ENCODE measurements at regions not wholly inside any gene's neighbourhood (a gene's known extent, or its start where the extent isn't known, plus 50 kb on each side); places are given as distances from the start of the nearest gene placed in this dataset.
A peak's percentile ranks its signal among the peaks of the same experiment; 100 is the strongest.
"Not testable (repeated sequence)": the region's sequence is repeated elsewhere in the genome, so short reads cannot be mapped to it uniquely, and the experiment has no call there.

GRCh38 chr5:78726571-78726970 lies 78.0 kb upstream of the LHFPL2 start:
- DNase-seq (ENCODE audit: low read depth): peak; percentile 32

- no peak for DNase-seq (ENCODE audit: low read depth)
Measured at GRCh38 chr5:78726003-78726402, 77.4 kb upstream of the LHFPL2 start.

GRCh38 chr5:78724061-78724460 lies 75.5 kb upstream of the LHFPL2 start:
- DNase-seq (ENCODE audit: low read depth): no peak

- no peak for DNase-seq (ENCODE audit: low read depth)
Measured at GRCh38 chr5:78720997-78721396, 72.4 kb upstream of the LHFPL2 start.

- DNase-seq (ENCODE audit: low read depth): no peak
Measured at GRCh38 chr5:78720227-78720985, 71.8 kb upstream of the LHFPL2 start.

GRCh38 chr5:78719504-78720219 lies 71.1 kb upstream of the LHFPL2 start:
- DNase-seq (ENCODE audit: low read depth): no peak

- DNase-seq (ENCODE audit: low read depth): no peak
Measured at GRCh38 chr5:78718824-78719223, 70.3 kb upstream of the LHFPL2 start.

- DNase-seq (ENCODE audit: low read depth): peak; percentile 47
Measured at GRCh38 chr5:78717674-78718584, 69.4 kb upstream of the LHFPL2 start.

- DNase-seq (ENCODE audit: low read depth): peak; percentile 78
Measured at GRCh38 chr5:78716206-78716605, 67.6 kb upstream of the LHFPL2 start.

GRCh38 chr5:78715351-78715750 lies 66.8 kb upstream of the LHFPL2 start:
- not testable (repeated sequence) for DNase-seq (ENCODE audit: low read depth)

GRCh38 chr5:78711670-78712069 lies 63.1 kb upstream of the LHFPL2 start:
- not testable (repeated sequence) for DNase-seq (ENCODE audit: low read depth)

GRCh38 chr5:78709729-78710430 lies 61.3 kb upstream of the LHFPL2 start:
- not testable (repeated sequence) for DNase-seq (ENCODE audit: low read depth)

- peak; percentile 61 for DNase-seq (ENCODE audit: low read depth)
Measured at GRCh38 chr5:78706825-78707224, 58.3 kb upstream of the LHFPL2 start.

- DNase-seq (ENCODE audit: low read depth): peak; percentile 52
Measured at GRCh38 chr5:78706381-78706780, 57.8 kb upstream of the LHFPL2 start.

- no peak for DNase-seq (ENCODE audit: low read depth)
Measured at GRCh38 chr5:78705826-78706225, 57.3 kb upstream of the LHFPL2 start.

GRCh38 chr5:78701795-78702410 lies 53.3 kb upstream of the LHFPL2 start:
- no peak for DNase-seq (ENCODE audit: low read depth)

GRCh38 chr5:78699552-78700153 lies 51.1 kb upstream of the LHFPL2 start:
- peak; percentile 95 for DNase-seq (ENCODE audit: low read depth)

- peak; percentile 79 for DNase-seq (ENCODE audit: low read depth)
Measured at GRCh38 chr5:78698191-78698791, 49.7 kb upstream of the LHFPL2 start.
